Common myeloid progenitor, CD34-positive (primary cell): ENCODE measurements at regions not wholly inside any gene's neighbourhood (a gene's known extent, or its start where the extent isn't known, plus 50 kb on each side); places are given as distances from the start of the nearest gene placed in this dataset.

Experiments
- CTCF ChIA-PET: fragments of 350-600 bp; sonication (Branson Sonifier 250); formaldehyde crosslinking; loops from one replicate; lab custom pipeline; 2021; ENCODE audit warnings: antibody characterized with exemption; lab: Charles Lee
- POLR2A ChIA-PET: fragments of 350-600 bp; sonication (Branson Sonifier 250); formaldehyde crosslinking; loops from one replicate; lab custom pipeline; 2021; ENCODE audit warnings: antibody characterized with exemption; lab: Charles Lee
- DNase-seq, 3 donors: peaks; one replicate each; pipeline versions ENCODE4 v3.0.0 to v3.0.0-alpha.2; 2013
- H3K27ac ChIP-seq, 2 experiments: 1 replicate in 1 of 2; 2 replicates in 1 of 2; pipeline ENCODE4 v1.7.0; 2013; ENCODE audit warnings: inconsistent platforms in 2 of 2, low read length in 2 of 2, mild to moderate bottlenecking in 2 of 2, low read depth in 1 of 2, moderate library complexity in 1 of 2; ENCODE audit not compliant: severe bottlenecking in 2 of 2, insufficient read depth in 1 of 2, poor library complexity in 1 of 2
- H3K27me3 ChIP-seq, 5 experiments: replicated peaks in 2 of 5; 1 replicate in 3 of 5; 2 replicates in 2 of 5; pipeline versions ENCODE4 v1.6.1 to v1.7.0; 2013; ENCODE audit warnings: low read length in 4 of 5, mild to moderate bottlenecking in 2 of 5, moderate library complexity in 2 of 5, inconsistent platforms in 1 of 5; ENCODE audit not compliant: insufficient read depth in 5 of 5, control insufficient read depth in 4 of 5
- H3K36me3 ChIP-seq, 4 experiments: 1 replicate in 2 of 4; 2 replicates in 2 of 4; pipeline versions ENCODE4 v1.6.1 to v1.7.0; 2013; ENCODE audit warnings: low read length in 3 of 4, control low read depth in 1 of 4, mild to moderate bottlenecking in 1 of 4; ENCODE audit not compliant: control insufficient read depth in 4 of 4, insufficient read depth in 4 of 4
- H3K4me1 ChIP-seq, 4 experiments: 1 replicate in 3 of 4; 2 replicates in 1 of 4; pipeline versions ENCODE4 v1.6.1 to v1.7.1; 2013; ENCODE audit warnings: low read length in 3 of 4, mild to moderate bottlenecking in 3 of 4, control low read depth in 1 of 4, inconsistent platforms in 1 of 4, moderate library complexity in 1 of 4; ENCODE audit not compliant: control insufficient read depth in 4 of 4, insufficient read depth in 4 of 4; ENCODE audit errors: control extremely low read depth in 1 of 4
- H3K4me3 ChIP-seq, 7 experiments: 1 replicate in 4 of 7; 2 replicates in 3 of 7; pipeline versions ENCODE4 v1.5.1 to v1.7.0; 2013; ENCODE audit warnings: mild to moderate bottlenecking in 7 of 7, low read length in 6 of 7, moderate library complexity in 6 of 7, inconsistent platforms in 2 of 7, low read depth in 2 of 7, control low read depth in 1 of 7; ENCODE audit not compliant: insufficient read depth in 4 of 7, control insufficient read depth in 1 of 7; ENCODE audit errors: extremely low read depth in 1 of 7
- H3K9me3 ChIP-seq, 5 experiments: 1 replicate in 4 of 5; 2 replicates in 1 of 5; pipeline versions ENCODE4 v1.6.1 to v1.7.1; 2013; ENCODE audit warnings: low read length in 4 of 5, mild to moderate bottlenecking in 2 of 5, inconsistent platforms in 1 of 5, low read depth in 1 of 5, moderate library complexity in 1 of 5; ENCODE audit not compliant: control insufficient read depth in 4 of 5, insufficient read depth in 2 of 5; ENCODE audit errors: control extremely low read depth in 1 of 5
- WGBS: methylation state at CpG from one replicate; pipeline ENCODE4 v1.1.5; 2013; ENCODE audit not compliant: insufficient coverage; 5-methylcytosine and 5-hydroxymethylcytosine counted together

- POLR2A ChIA-PET, result no interaction called here
- WGBS, result 71% methylated on average over 4 of the region's 4 CpGs
- Histone ChIP-seq H3K9me3 (no peaks in the 10 kb centered on the region), H3K27ac (no peak overlapping the region), H3K36me3 (no peaks in the 10 kb centered on the region), H3K4me3 (peak overlapping the region in 1 of 7 experiments; percentile 46), H3K27me3 (no peaks in the 10 kb centered on the region), H3K4me1 (peaks cover 24 to 67% (median 58%) of the 10 kb centered on the region in 4 experiments)
- CTCF ChIA-PET, result interaction anchor here (0.7 to 2.5 kb wide), 7 partner anchors 11 to 165 kb away, joined by 3 to 6 read pairs (median 3); no protein-coding TSS in a partner anchor
- DNase-seq, result no peak
These were observed 234.5 kb downstream of the UACA start for GRCh38 chr15:70528816-70529215.

GRCh38 chr15:70528270-70528706 lies 235.1 kb downstream of the UACA start:
- DNase-seq, result peak; percentile 86 to 95 (median 91)
- no peaks in the 10 kb centered on the region for H3K27me3 ChIP-seq
- POLR2A ChIA-PET, result no interaction called here
- H3K36me3 ChIP-seq, result no peaks in the 10 kb centered on the region
- H3K4me3 ChIP-seq, result peak overlapping the region in 3 of 7 experiments; percentile 21 to 51 (median 46)
- peak overlapping the region in 1 of 2 experiments; percentile 56 for H3K27ac ChIP-seq
- H3K4me1 ChIP-seq, result peaks cover 24 to 64% (median 53%) of the 10 kb centered on the region in 4 experiments
- CTCF ChIA-PET, result interaction anchor here (1.1 to 2.5 kb wide), 7 partner anchors 12 to 1062 kb away, joined by 3 to 6 read pairs (median 3); no protein-coding TSS in a partner anchor
- WGBS, result 19% methylated on average over 5 of the region's 6 CpGs
- H3K9me3 ChIP-seq, result no peaks in the 10 kb centered on the region

GRCh38 chr15:70526974-70527325 lies 236.4 kb downstream of the UACA start:
- H3K27ac ChIP-seq, result no peak overlapping the region
- no peaks in the 10 kb centered on the region for H3K36me3 ChIP-seq
- DNase-seq, result no peak
- ChIA-PET CTCF (interaction anchor here (0.7 to 2.5 kb wide), 7 partner anchors 9 to 58 kb away, joined by 3 to 6 read pairs (median 3); no protein-coding TSS in a partner anchor), POLR2A (no interaction called here)
- 94% methylated on average over 6 of the region's 6 CpGs for WGBS
- H3K4me1 ChIP-seq, result peaks cover 24 to 55% (median 45%) of the 10 kb centered on the region in 4 experiments
- no peaks in the 10 kb centered on the region for H3K9me3 ChIP-seq
- no peak overlapping the region for H3K4me3 ChIP-seq
- no peaks in the 10 kb centered on the region for H3K27me3 ChIP-seq

- WGBS, result 100% methylated on average over 6 of the region's 12 CpGs
- Histone ChIP-seq H3K27ac (no peak overlapping the region), H3K27me3 (no peaks in the 10 kb centered on the region), H3K9me3 (no peaks in the 10 kb centered on the region), H3K4me1 (peaks cover 24 to 55% (median 45%) of the 10 kb centered on the region in 4 experiments), H3K36me3 (no peaks in the 10 kb centered on the region), H3K4me3 (no peak overlapping the region)
- ChIA-PET POLR2A (no interaction called here), CTCF (interaction anchor here (0.7 to 2.5 kb wide), 7 partner anchors 9 to 59 kb away, joined by 3 to 6 read pairs (median 3); no protein-coding TSS in a partner anchor)
- DNase-seq, result peak in 2 of 3 donors; percentile 51 to 53
These were observed 237.0 kb downstream of the UACA start for GRCh38 chr15:70526221-70526973.

GRCh38 chr15:70525551-70525950 lies 237.8 kb downstream of the UACA start:
- Histone ChIP-seq H3K9me3 (no peaks in the 10 kb centered on the region), H3K27ac (no peak overlapping the region), H3K27me3 (no peaks in the 10 kb centered on the region), H3K36me3 (no peaks in the 10 kb centered on the region), H3K4me1 (peaks cover 24 to 50% (median 44%) of the 10 kb centered on the region in 4 experiments), H3K4me3 (no peak overlapping the region)
- POLR2A ChIA-PET, result no interaction called here
- CTCF ChIA-PET, result no interaction called here
- WGBS, result 82% methylated on average over 1 of the region's 1 CpG
- DNase-seq, result no peak

GRCh38 chr15:70524470-70524869 lies 238.9 kb downstream of the UACA start:
- CTCF ChIA-PET, result interaction anchor here (1.4 to 1.7 kb wide), 3 partner anchors 12 to 55 kb away, joined by 3 to 6 read pairs (median 4); no protein-coding TSS in a partner anchor
- Histone ChIP-seq H3K27me3 (no peaks in the 10 kb centered on the region), H3K36me3 (no peaks in the 10 kb centered on the region), H3K9me3 (no peaks in the 10 kb centered on the region), H3K27ac (no peak overlapping the region), H3K4me1 (peaks cover 24 to 39% (median 34%) of the 10 kb centered on the region in 4 experiments), H3K4me3 (no peak overlapping the region)
- POLR2A ChIA-PET, result no interaction called here
- DNase-seq, result no peak
- WGBS, result 84% methylated on average over 5 of the region's 6 CpGs

GRCh38 chr15:70523616-70524015 lies 239.7 kb downstream of the UACA start:
- Histone ChIP-seq H3K36me3 (no peaks in the 10 kb centered on the region), H3K27ac (no peak overlapping the region), H3K9me3 (no peaks in the 10 kb centered on the region), H3K27me3 (no peaks in the 10 kb centered on the region), H3K4me1 (peaks cover 23 to 31% (median 26%) of the 10 kb centered on the region in 4 experiments), H3K4me3 (no peak overlapping the region)
- WGBS, result 93% methylated on average over 7 of the region's 7 CpGs
- CTCF ChIA-PET, result interaction anchor here (1.2 to 1.7 kb wide), 5 partner anchors 11 to 1047 kb away, joined by 3 to 6 read pairs (median 4); no protein-coding TSS in a partner anchor
- POLR2A ChIA-PET, result interaction anchor here (1.3 kb wide), 1 partner anchor 9 kb away, joined by 3 read pairs; no protein-coding TSS in a partner anchor
- DNase-seq, result no peak
